GM21367 (cell line): ENCODE measurements at regions not wholly inside any gene's neighbourhood (a gene's known extent, or its start where the extent isn't known, plus 50 kb on each side); places are given as distances from the start of the nearest gene placed in this dataset.

Experiments used
- ATAC-seq: cut with Tn5 transposase; IDR thresholded peaks from one replicate; pipeline ENCODE4 v1.9.1; 2021; ENCODE audit not compliant: unreplicated experiment

DNA sequence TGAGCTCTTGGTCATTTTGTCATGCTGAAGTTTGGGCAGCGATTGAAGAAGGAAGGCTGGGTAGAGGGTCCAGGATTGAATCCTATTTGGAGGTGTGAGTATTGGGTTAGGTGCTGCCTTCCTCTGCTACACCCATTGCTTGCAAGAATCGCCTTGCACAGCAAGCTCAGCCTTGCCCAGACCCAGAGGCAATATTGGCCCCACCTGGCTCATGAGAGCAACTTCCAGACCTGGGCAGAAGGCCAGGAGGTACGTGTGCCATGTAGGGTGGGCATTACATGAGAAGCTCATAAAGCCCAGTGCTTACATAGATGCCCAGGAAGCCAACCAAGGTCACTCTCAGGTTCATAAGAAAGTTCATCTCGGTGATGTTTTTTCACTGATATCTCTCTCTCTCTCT lies 718.0 kb downstream of the EFNB2 start:
- no peak for ATAC-seq

DNA sequence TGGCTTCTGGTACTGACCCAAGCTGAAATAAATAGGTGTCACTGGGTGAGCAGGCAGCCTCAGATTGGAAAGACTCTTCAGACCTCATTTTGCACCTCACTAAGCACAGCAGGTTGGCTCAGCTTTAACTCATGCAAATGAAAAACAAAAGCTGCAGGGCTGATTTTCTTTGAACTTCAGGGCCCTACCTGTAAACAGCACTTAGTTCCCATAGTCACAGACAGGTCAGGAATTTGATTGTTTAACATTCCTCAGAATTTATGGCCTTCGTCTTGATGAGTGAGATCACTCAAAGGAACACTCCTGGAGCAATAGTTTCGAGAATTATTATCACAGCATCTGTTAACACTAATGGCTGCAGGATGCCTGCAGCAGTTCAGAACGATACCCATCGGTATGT lies 718.5 kb downstream of the EFNB2 start:
- no peak for ATAC-seq

DNA sequence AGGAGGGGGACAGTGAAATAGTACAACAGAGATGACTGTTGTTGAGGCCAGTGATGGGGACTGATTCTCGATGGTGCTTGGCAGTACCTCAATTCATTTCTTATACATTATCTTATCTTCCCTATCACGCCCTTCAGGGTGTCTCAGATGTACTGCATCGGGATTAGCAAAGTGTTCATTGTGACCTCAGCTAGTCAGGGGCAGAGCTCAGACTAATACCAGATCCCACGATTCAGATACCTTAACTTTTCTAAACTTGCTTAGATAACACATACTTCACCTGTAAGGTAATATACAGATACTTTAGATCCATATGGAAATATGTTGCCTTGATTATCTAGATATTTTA lies 720.6 kb downstream of the EFNB2 start:
- no peak for ATAC-seq

DNA sequence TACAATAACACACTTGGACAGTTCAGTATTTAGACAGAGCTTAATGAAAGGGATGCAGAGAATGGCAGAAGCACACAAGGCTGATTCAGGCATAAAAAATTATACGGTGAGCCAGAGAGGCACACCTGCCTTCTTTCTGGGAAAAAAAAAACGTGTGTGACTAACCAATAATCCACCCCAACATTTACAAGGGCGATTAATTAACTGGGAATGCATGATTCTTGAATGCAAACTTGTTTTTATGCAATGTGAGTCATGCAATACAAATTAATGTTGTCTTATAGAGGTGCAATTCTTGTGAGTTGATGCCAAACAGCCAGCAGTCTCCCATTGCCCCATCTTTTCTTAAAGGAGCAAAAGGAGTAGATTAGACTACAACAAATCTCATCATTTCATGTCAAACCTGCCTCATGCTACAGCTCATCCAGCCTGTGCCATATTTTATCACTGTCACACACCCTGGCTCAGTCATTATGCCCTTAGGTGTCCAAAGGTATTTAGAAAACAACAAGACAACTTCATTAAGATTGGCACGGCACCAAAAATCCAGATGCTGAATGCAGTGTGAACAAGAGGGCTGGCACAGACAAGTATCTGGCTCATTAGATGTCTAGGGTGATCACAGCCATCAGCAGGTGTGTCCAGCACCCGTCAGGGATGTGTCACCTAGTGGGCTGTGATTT lies 721.1 kb downstream of the EFNB2 start:
- no peak for ATAC-seq

DNA sequence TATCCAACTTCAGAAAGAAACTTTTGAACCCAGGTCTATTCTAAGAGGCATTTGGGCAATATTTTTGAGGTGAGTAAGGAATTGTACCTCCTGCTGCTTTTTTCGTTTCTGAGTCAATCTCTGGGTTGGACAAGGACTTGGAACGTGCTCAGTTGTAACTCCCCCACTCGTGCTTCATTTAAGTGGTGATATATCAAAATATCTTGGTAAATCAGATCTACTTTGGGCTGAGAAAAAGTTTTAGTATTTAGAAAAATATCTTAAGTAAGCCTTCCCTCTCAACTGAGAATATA lies 728.9 kb downstream of the EFNB2 start:
- no peak for ATAC-seq

DNA sequence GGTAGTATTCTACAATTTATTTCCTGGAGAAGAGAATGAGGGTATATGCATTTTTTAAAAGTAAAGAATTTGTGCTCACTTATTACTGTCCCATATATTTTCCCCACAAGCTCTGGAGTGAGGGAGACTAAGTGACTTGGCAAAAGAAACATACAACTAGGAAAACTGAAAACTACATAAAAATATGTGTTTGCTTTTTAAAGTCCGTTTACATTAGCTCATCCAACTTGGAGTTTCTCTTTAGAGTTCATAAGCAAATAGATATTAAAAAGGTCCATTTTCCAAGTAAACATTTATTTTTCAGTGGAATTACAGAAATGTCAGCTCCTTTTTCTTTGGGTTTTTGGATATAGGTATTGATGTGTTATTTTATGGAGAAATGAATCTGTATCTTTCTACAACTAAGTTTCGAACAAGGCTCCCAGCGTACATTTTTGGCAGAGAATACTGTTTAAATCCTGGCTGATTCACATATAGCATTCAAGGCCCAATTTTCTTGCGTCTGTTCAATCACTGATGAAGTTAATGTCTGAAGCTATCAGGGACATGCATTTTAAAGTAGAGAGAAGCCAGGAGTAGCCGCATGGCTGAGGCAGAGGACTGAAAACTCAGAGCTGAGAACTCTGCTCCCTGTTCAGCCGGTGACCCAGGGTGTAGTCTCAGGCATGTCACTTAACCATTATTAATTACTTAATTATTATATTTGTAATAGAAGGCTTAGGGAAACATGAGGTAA lies 729.4 kb downstream of the EFNB2 start:
- no peak for ATAC-seq

DNA sequence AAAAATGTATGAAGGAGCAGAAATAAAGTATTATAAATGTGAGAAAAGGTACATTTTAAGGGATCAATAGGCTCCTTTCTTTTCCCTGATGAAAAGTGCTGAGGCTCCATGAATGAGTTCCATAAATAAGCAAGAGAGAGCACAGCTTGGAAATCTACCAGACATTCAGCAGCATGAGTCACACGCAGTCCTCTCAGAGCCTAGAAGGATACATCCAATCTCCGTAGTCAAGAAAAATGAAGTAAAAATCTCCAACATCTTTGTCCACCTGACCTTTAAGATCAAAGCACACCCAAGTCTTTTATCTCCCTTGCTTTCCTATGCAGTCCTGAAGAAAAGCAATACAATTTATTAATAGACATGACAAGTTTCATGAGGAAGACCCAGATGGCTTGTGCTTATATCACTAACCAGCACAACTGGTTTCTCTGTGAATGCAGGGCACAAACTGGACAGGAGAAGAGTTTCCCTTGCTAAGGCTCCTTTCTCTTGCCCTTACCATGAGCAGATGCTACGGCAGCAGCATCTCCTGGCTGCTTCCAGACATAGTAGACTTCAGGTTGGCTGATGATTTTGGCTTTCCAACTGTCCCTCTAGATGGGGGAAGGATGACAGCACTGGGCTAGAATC lies 730.8 kb downstream of the EFNB2 start:
- no peak for ATAC-seq

DNA sequence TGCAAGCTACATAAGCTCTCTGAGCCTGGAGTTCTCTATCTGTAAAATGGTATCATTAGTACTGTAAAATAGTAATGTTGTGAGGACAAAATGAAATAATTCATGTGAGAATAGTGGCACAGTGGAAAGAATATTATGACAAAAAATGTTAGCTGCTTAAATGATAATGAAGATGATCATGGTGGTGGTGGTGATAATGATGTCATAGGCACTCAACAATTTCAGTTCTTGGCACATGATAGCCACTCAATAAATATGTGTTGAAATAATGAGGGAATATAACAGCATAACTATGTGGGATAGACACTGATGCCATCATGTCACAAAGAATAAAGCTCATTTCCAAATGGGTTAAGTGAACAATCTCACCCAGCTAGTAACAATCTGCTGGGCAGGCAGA lies 736.3 kb downstream of the EFNB2 start:
- ATAC-seq, result no peak

DNA sequence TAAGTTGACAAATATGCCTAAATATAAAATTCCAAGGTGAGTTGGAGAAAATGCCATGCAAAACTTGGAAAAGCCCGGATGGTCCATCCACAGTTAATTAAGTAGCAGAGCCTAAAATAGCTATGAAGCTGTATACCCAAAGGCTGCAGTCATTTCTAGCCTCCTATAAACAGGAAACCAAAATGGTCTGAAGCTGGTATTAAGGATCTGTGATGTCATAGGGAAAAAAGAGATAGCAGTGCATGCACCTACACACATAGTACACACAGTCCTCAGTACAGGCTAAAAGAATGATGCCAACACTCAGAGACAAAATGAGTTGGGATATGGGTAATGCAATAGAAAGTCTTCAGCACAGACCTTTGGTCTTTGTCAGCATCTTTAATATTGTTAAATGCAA lies 736.9 kb downstream of the EFNB2 start:
- ATAC-seq, result no peak

DNA sequence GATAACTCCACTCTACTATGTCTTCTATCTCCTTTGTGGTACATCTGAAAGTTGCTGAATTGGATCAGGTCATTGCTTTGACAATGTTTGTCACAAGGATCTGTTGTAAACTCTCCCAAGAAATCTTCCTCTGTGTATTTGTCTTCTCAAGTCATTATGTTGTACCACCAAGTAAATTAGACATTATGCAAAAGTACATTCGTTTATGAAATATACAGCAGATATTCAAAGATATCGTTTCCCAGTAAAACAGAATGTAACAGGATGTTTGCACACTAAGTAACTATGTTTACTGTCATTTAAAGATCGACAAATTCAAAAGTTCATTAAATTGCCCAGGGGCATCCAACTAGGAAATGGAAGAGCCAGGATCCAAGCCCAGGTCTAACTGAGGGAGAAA lies 739.4 kb downstream of the EFNB2 start:
- ATAC-seq, result no peak

DNA sequence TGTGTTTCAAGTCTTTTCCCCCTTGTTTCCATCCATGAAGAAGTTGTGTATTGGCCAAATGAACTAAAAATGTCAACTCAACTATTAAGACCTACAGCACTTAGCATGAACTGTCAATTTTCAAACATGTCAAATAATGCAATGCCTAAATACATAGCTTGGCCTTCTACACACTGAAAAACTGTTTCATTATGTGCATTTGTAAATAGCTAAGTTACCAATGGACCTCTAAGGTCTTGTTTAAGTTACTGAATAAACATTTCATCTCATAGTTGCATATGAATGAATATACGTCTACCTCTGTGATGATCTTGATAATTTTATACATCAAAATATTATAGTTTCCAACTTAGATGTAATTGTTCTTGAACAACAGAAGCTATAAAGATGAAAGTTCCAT lies 744.5 kb downstream of the EFNB2 start:
- no peak for ATAC-seq

DNA sequence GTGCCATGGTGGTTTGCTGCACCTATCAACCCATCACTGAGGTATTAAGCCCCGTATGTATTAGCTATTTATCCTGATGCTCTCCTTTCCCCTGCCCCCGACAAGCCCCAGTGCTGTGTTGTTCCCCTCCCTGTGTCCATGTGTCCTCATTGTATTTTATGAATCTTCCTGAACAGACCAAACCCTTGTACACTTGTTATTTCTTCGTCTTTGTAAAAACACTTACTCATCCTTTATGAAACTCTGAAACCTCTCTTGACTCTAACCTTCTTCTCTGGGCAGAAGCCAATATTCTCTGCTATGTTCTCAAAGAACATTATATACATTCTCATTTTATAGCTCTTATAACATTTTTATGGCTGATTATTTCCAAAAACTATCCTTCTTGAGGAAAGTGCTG lies 746.9 kb downstream of the EFNB2 start:
- ATAC-seq, result no peak

DNA sequence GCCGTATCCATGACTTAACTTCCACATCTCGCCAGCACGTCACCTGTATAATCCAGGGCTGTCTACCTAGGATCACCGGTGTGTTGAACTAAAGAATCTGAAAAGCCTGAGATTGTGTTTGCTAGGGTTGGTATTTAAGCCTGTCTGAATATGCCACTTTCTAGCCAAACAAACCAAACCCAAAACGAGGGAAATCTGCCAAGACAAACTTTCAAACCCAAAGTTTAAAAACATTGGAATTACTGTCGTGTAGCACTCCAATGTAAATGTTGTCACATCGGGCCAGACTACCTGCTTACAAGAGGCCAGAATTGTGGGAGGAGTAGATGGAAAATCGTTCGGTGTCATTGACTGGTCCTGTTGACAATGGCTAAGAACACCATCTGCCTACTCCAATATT lies 747.8 kb downstream of the EFNB2 start:
- no peak for ATAC-seq

DNA sequence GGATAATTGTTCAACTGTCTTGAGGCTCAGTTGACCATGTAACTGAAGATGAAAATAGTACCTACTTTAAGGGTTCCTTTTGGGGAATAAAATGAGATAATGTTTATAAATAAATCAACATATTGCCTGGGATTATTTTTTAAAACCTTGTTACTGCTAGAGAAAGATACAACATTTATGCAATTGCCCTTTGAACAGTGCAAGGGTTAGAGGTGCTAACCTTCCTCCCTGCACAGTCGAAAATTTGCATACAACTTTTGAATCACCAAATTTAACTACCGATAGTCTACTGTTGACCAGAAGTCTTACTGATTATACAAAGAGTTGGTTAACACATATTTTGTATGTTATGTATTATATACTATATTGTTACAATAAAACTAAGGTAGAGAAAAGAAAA lies 750.0 kb downstream of the EFNB2 start:
- no peak for ATAC-seq

DNA sequence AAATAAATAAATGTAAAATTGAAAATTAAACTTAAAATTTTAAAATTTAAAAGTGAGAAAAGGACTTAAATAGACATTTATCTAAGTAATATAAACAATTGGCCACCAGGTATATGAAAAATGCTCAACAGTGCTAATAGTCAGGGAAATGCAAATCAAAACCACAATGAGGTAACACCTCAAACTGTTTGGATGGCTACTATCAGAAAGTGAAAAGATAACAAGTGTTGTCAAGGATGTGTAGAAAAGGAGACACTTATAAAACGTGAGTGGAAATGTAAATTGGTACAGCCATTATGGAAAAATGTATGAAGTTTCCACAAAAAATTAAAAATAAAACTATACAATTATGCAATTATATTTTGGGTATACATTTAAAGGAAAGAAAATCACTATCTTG lies 752.2 kb downstream of the EFNB2 start:
- ATAC-seq, result no peak

DNA sequence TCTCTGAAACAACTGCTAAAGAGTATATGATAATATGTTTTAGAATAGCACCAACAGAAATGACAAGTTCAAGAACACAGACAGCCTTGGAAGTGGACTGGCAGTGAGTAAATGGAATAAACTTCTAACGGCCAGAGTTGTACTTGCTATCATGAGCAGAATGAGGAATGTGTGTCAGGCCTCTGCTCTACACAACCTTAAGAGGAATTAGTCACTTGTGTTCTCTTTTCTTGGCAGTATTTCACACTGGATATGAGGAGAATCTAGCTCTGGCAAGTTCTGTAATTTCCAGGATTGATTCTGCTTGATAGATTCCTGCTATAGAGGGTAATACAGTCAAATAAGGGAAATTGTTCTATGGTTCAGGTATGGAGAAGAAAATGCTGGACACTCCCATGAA lies 757.3 kb downstream of the EFNB2 start:
- ATAC-seq, result no peak

DNA sequence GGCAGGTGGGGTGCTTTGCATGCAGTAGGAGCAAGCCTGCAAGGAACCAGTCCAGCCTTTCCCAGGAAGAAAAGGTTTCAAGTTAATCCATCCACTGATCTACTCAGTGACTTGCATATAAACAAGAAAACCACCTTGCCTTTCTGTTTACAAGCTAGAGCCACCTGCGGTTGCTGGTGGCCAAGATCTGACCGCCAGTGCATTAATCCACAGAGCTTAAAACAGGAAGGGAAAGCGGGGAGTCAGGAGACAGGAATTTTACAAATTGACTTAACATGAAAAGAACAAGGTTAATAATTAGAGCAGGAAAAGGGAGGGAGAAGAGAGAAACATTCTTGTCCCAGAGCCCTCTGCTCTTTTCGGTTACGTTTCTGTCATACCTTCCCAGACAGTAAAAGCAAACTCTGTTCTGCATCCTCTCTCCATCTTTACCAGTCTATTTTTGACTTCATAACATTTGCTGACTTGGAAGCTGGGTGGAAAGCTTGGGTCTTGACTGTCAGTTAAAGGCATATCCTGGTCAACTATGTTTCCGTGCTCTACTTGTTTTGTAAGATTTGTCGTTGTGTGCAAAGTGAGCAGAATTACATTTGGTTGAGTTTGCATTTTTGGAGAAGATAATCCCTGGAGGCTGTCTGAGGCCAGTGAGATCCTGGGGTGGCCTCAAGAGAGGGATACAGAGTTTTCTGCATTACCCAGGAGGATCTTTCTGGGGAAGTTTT lies 760.6 kb downstream of the EFNB2 start:
- ATAC-seq, result no peak

DNA sequence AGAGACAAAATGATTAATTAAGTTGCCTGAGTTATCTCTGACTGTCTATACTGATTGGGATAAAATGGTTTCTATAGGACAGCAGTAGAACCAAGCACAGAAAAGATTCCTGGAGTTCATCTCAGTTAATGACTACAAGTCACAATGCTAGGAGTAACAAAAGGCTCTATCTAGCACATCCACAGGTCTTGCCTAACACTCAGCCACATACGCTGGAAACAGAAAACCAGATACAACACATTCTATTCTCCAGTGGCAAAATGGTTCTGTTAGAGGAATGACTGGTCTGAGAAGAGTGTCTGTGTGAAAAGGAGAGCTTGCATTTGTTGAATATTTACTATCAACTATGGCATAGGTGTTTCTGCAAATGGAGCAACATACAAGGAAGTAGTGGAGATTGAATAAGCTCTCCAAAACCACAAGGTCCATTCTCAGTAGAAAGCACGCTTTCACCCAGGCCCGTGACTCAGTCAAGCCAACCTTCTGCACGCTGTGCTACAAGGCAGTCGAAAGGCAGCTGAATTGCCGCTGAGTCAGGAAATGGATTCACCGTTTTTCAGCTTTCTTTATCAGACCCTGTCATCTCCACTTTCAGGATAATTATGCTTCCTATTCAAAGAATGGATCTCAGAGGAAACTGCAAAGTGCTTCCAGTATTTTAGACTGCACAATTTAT lies 761.5 kb downstream of the EFNB2 start:
- no peak for ATAC-seq

DNA sequence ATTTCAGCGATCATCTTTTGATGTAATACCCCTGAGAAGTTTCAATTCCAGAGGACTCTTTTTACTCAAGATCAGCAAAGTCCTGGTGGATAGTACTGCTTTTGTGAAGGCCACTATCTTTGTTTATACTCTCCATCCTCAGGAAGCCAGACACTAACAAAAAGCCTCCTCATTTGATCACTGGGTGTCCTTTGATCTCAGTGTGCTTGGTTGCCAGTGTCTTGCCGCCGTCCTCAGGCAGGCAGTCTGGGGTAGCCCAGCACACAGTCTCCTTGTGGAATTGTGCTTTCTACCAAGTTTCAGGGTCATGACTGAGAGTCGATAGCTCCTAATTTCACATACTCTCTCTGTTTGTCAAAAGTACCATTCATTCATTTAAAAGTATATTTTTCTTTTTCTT lies 762.2 kb downstream of the EFNB2 start:
- no peak for ATAC-seq

DNA sequence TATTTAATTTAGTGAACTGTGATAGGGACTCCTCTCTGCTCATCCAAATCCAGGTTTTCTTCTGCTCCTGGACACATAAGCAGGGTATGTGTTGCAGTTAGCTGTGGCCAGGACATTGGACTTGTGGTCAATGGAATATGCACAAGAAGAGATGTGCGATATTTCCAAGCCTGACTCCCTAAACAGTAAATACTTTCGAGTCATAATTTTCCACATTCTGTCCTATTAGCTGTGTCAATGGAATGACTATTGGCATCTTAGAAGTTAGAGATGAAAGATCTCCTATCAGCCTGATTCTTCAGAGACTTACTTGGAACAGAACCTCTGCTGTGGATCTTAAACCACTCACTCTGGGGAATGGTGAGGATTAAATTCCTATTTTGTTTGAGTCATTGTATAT lies 771.0 kb downstream of the EFNB2 start:
- no peak for ATAC-seq

DNA sequence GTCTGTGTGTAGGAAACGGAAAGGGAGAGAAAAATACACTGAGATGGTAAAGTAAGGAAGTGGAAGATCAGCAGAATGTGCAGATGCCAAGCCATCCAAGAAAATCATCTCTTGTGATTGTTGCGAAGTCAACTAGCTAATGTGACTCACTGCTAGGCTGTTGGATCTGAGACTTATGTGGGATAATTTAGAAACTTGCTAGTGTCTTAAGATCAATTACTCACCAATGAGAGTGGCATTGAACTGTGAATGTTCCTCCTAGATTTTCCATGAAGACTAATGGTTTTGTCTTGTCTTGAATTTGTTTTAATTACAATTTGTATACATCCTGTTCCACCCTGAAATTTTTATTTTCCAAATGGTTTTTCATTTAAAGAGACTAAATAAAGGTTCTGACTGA lies 771.6 kb downstream of the EFNB2 start:
- no peak for ATAC-seq

DNA sequence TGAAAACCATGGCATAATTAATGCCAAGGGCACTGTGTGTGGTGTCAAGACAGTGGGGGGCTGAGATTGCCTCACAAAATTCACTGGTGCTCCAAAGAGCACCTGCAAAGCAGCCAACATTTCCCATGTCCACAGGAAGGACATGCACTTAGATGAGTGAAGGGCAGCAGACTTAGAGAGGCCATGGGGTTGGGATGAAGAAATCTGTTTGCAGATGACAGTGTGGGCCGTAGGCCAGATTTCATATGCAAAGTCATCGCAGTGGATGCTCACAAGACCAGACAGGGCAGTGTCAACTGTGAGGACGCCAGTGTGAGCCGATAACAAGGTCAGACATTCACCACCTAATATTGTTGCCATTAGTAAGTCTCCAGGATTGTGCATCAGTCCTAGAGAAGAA lies 773.4 kb downstream of the EFNB2 start:
- no peak for ATAC-seq
